GM19328 (cell line): ENCODE measurements at regions not wholly inside any gene's neighbourhood (a gene's known extent, or its start where the extent isn't known, plus 50 kb on each side); places are given as distances from the start of the nearest gene placed in this dataset.
"Not testable (repeated sequence)": the region's sequence is repeated elsewhere in the genome, so short reads cannot be mapped to it uniquely, and the experiment has no call there.

Source experiments
- ATAC-seq: cut with Tn5 transposase; IDR thresholded peaks from one replicate; pipeline ENCODE4 v1.9.1; 2021; ENCODE audit warnings: mild to moderate bottlenecking, moderate library complexity; ENCODE audit not compliant: unreplicated experiment

GRCh38 chr15:20020588-20020987 lies 521.0 kb downstream of the GOLGA6L6 start:
- not testable (repeated sequence) for ATAC-seq

- not testable (repeated sequence) for ATAC-seq
These were observed 521.8 kb downstream of the GOLGA6L6 start for GRCh38 chr15:20019758-20020157.

- not testable (repeated sequence) for ATAC-seq
These were observed 524.0 kb downstream of the GOLGA6L6 start for GRCh38 chr15:20017581-20017980.

GRCh38 chr15:20016941-20017340 lies 524.7 kb downstream of the GOLGA6L6 start:
- ATAC-seq = not testable (repeated sequence)

- ATAC-seq = not testable (repeated sequence)
These were observed 528.8 kb downstream of the GOLGA6L6 start for GRCh38 chr15:20012837-20013236.

- ATAC-seq = not testable (repeated sequence)
These were observed 530.8 kb downstream of the GOLGA6L6 start for GRCh38 chr15:20010759-20011158.

- ATAC-seq = not testable (repeated sequence)
These were observed 532.0 kb downstream of the GOLGA6L6 start for GRCh38 chr15:20009619-20010018.

- not testable (repeated sequence) for ATAC-seq
These were observed 534.3 kb downstream of the GOLGA6L6 start for GRCh38 chr15:20007338-20007737.

GRCh38 chr15:20003471-20003870 lies 538.1 kb downstream of the GOLGA6L6 start:
- not testable (repeated sequence) for ATAC-seq

- ATAC-seq = not testable (repeated sequence)
These were observed 539.0 kb downstream of the GOLGA6L6 start for GRCh38 chr15:20002560-20002959.

- not testable (repeated sequence) for ATAC-seq
These were observed 544.9 kb downstream of the GOLGA6L6 start for GRCh38 chr15:19996574-19997194.

- not testable (repeated sequence) for ATAC-seq
These were observed 546.3 kb downstream of the GOLGA6L6 start for GRCh38 chr15:19995296-19995695.

- ATAC-seq = no peak
These were observed 549.2 kb downstream of the GOLGA6L6 start for GRCh38 chr15:19992428-19992827.

GRCh38 chr15:19988094-19988660 lies 553.4 kb downstream of the GOLGA6L6 start:
- ATAC-seq = no peak

GRCh38 chr15:19987389-19988048 lies 554.1 kb downstream of the GOLGA6L6 start:
- no peak for ATAC-seq

GRCh38 chr15:19984101-19984500 lies 557.5 kb downstream of the GOLGA6L6 start:
- no peak for ATAC-seq

GRCh38 chr15:19974998-19975397 lies 566.6 kb downstream of the GOLGA6L6 start:
- ATAC-seq = no peak

GRCh38 chr15:19973718-19974117 lies 567.9 kb downstream of the GOLGA6L6 start:
- ATAC-seq = no peak

GRCh38 chr15:19972582-19972981 lies 569.0 kb downstream of the GOLGA6L6 start:
- not testable (repeated sequence) for ATAC-seq

GRCh38 chr15:19965574-19965973 lies 576.0 kb downstream of the GOLGA6L6 start:
- ATAC-seq = not testable (repeated sequence)

GRCh38 chr15:19964480-19964879 lies 577.1 kb downstream of the GOLGA6L6 start:
- not testable (repeated sequence) for ATAC-seq
